Thyroid gland (tissue), 4 donors: ENCODE measurements at regions not wholly inside any gene's neighbourhood (a gene's known extent, or its start where the extent isn't known, plus 50 kb on each side); places are given as distances from the start of the nearest gene placed in this dataset.

Source experiments
- DNase-seq, 2 donors: peaks; one replicate each; pipeline ENCODE4 v3.0.0-alpha.2; 2019
- H3K27ac ChIP-seq, 3 donors: fragments of 200-600 bp; sonication (generic); 1 replicate in 2 of 3; 2 replicates in 1 of 3; pipeline ENCODE4 v1.5.1; 2016 to 2019; ENCODE audit warnings: mild to moderate bottlenecking in 1 of 3, moderate library complexity in 1 of 3
- H3K27me3 ChIP-seq: fragments of 200-600 bp; sonication (generic); one replicate; pipeline ENCODE4 v1.5.1; 2019
- H3K36me3 ChIP-seq, 2 donors: fragments of 200-600 bp; sonication (generic); one replicate each; pipeline ENCODE4 v1.5.1; 2016 to 2019
- H3K4me1 ChIP-seq, 2 donors: fragments of 200-600 bp; sonication (generic); one replicate each; pipeline ENCODE4 v1.5.1; 2017 to 2019
- H3K4me3 ChIP-seq, 3 donors: fragments of 200-600 bp; sonication (generic); replicated peaks in 1 of 3; 1 replicate in 2 of 3; 2 replicates in 1 of 3; pipeline ENCODE4 v1.5.1; 2016; ENCODE audit warnings: mild to moderate bottlenecking in 1 of 3
- H3K9me3 ChIP-seq: fragments of 200-600 bp; sonication (generic); one replicate; pipeline ENCODE4 v1.5.1; 2017
- CTCF ChIP-seq, 6 experiments: fragments of 200-600 bp in 3 of 6; fragments of 450-650 bp in 3 of 6; sonication (generic) in 3 of 6; IDR thresholded peaks; one replicate each; pipeline ENCODE4 v1.5.1; 2016 to 2019; ENCODE audit warnings: antibody characterized with exemption in 6 of 6, mild to moderate bottlenecking in 2 of 6, inconsistent platforms in 1 of 6, moderate library complexity in 1 of 6
- POLR2A ChIP-seq, 2 donors: fragments of 450-650 bp; IDR thresholded peaks; one replicate each; pipeline ENCODE4 v1.6.1; 2017; ENCODE audit warnings: antibody characterized with exemption in 2 of 2, mild to moderate bottlenecking in 2 of 2, moderate library complexity in 1 of 2
- WGBS, 2 donors: methylation state at CpG; one replicate each; pipeline ENCODE4 v1.1.5; 2017; 5-methylcytosine and 5-hydroxymethylcytosine counted together
- intact Hi-C: fragments of 100-400 bp; cut with DNase I; formaldehyde crosslinking; loops from one replicate; pipeline ENCODE4 v1.15.1; 2023

GRCh38 chr3:57009802-57010201 is 50.7 kb upstream of the SPATA12 start:
- no peak overlapping the region for H3K4me3 ChIP-seq
- H3K27me3 ChIP-seq = no peaks in the 10 kb centered on the region
- DNase-seq = no peak
- H3K4me1 ChIP-seq = peaks cover 22 to 31% of the 10 kb centered on the region in 2 donors
- WGBS, 2 donors = 97 to 98% methylated on average over 7 of the region's 7 CpGs
- H3K9me3 ChIP-seq = no peaks in the 10 kb centered on the region
- H3K36me3 ChIP-seq = no peaks in the 10 kb centered on the region
- TF ChIP-seq CTCF (IDR thresholded peaks at IDR 0.05) = no peak
- no peak for TF ChIP-seq POLR2A (IDR thresholded peaks at IDR 0.05)
- intact Hi-C loops = no loop called here
- no peak overlapping the region for H3K27ac ChIP-seq

DNA sequence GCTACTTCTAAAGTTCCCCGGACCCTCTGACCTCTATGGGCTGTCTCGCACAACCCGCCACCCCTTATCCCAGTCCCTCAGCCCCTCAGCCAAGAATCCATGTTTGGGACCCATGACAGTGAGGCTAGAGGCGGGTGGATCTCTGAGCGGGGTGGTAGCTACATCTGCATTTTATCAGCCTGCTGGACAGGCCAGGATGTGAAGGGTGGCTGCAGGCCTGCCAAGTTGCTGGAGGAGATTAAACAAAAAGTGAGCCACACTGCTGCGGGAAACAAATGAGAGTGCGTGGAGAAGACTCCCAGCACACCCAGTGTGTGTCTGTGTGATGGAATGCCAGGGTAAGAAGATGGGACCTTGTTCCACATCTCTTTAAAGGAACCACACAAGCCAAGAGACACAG is 51.1 kb upstream of the SPATA12 start:
- Histone ChIP-seq H3K9me3 (no peaks in the 10 kb centered on the region), H3K27me3 (no peaks in the 10 kb centered on the region), H3K4me3 (no peak overlapping the region), H3K4me1 (peaks cover 22 to 31% of the 10 kb centered on the region in 2 donors), H3K27ac (no peak overlapping the region), H3K36me3 (no peaks in the 10 kb centered on the region)
- intact Hi-C loops = no loop called here
- DNase-seq = no peak
- TF ChIP-seq POLR2A (IDR thresholded peaks at IDR 0.05) (no peak), CTCF (IDR thresholded peaks at IDR 0.05) (no peak)
- 76 to 81% methylated on average over 7 of the region's 7 CpGs for WGBS, 2 donors

DNA sequence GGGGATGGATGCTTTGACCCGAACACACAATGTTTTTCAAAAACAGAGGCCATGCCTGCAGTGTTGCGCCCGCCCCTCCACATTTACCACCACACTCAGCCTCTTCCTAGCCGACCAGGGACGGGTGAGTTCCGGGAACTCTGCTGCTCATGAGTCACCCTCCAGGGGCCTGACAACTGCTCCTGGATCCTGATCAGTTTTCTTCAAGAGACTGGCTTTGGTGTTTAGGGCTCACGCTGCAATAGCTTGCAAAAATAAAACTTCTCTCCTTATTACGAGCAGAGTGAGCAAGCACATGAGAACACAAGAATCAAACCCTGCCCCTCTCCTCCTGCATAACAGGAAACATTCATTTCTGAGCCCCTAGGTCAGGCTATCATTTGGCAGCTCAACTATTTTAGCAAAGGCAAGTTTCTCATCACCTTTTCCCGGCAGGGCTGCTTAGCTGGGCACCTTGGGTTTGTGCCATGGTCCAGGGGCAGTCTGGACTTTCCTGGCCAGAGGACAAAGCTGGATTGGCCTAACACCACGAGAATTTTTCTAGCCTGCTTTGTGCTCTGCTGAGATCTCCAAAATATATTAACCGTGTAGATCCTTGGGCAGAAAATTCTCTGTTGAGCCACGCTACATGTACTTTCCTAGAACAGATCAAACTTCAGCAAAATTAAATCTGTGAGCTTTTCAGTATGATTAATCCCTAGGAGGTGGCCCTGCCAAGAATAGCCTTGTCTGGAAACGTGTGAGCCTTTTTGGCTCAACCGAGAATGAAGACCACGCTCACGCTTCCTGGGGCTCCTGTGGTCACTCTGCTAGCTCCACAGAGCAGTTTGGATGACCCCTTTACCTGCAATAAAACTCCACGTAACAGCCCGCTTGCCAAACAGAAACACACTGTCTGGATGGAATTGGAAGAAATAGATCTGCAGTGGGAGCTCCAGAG is 52.7 kb upstream of the SPATA12 start:
- H3K9me3 ChIP-seq = no peaks in the 10 kb centered on the region
- H3K27me3 ChIP-seq = no peaks in the 10 kb centered on the region
- intact Hi-C loops = no loop called here
- TF ChIP-seq CTCF (IDR thresholded peaks at IDR 0.05) = no peak
- TF ChIP-seq POLR2A (IDR thresholded peaks at IDR 0.05) = no peak
- no peak overlapping the region for H3K4me3 ChIP-seq
- H3K36me3 ChIP-seq = no peaks in the 10 kb centered on the region
- WGBS, 2 donors = 39 to 44% methylated on average over 18 of the region's 18 CpGs
- peak; percentile 66 to 68 for DNase-seq
- H3K27ac ChIP-seq = peak overlapping the region; percentile 37 to 76 (median 71)
- peaks cover 22 to 31% of the 10 kb centered on the region in 2 donors for H3K4me1 ChIP-seq

DNA sequence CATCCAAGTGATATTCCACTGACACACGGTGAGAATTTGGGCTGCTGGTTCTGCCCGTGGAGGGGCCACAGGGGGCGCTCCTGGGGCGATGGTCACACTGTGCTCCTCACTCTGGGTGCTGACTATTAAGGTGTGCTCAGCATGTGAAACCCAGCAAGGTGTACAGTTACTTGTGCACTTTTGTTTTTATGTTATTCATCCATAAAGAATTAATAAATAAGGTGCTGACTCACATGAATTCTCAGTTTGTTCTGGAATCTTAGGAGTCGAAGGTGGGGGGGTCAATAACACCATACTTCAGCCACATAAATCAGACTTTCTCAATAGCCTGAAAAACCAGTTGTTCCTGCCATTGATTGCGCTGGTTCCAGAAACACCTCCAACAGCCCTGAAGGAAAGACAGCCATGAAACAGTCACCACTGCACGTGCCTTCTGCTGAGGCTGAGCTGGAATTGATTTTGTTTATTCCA is 53.5 kb upstream of the SPATA12 start:
- Histone ChIP-seq H3K36me3 (no peaks in the 10 kb centered on the region), H3K9me3 (no peaks in the 10 kb centered on the region), H3K27me3 (no peaks in the 10 kb centered on the region), H3K27ac (peak overlapping the region; percentile 37 to 76 (median 71)), H3K4me1 (peaks cover 22 to 31% of the 10 kb centered on the region in 2 donors), H3K4me3 (no peak overlapping the region)
- intact Hi-C loops = no loop called here
- WGBS, 2 donors = 45 to 54% methylated on average over 7 of the region's 7 CpGs
- DNase-seq = peak; percentile 46 to 51
- TF ChIP-seq POLR2A (IDR thresholded peaks at IDR 0.05) (no peak), CTCF (IDR thresholded peaks at IDR 0.05) (peak in 2 of 6 experiments; percentile 9 to 15)

GRCh38 chr3:57006179-57006657 is 54.2 kb upstream of the SPATA12 start:
- H3K36me3 ChIP-seq = no peaks in the 10 kb centered on the region
- no peaks in the 10 kb centered on the region for H3K9me3 ChIP-seq
- WGBS, 2 donors = 86 to 89% methylated on average over 11 of the region's 11 CpGs
- no peak for DNase-seq
- peaks cover 22 to 30% of the 10 kb centered on the region in 2 donors for H3K4me1 ChIP-seq
- no peak overlapping the region for H3K4me3 ChIP-seq
- intact Hi-C loops = no loop called here
- no peaks in the 10 kb centered on the region for H3K27me3 ChIP-seq
- peak overlapping the region in 1 of 3 donors; percentile 76 for H3K27ac ChIP-seq
- TF ChIP-seq POLR2A (IDR thresholded peaks at IDR 0.05) (no peak), CTCF (IDR thresholded peaks at IDR 0.05) (no peak)
